Fibroblast of the conjunctiva (primary cell): ENCODE measurements at regions not wholly inside any gene's neighbourhood (a gene's known extent, or its start where the extent isn't known, plus 50 kb on each side); places are given as distances from the start of the nearest gene placed in this dataset.
"Not testable (repeated sequence)": the region's sequence is repeated elsewhere in the genome, so short reads cannot be mapped to it uniquely, and the experiment has no call there.

ENCODE experiments used
- DNase-seq: peaks from one replicate; pipeline ENCODE4 v3.0.0-alpha.2; 2010; ENCODE audit warnings: low read depth

GRCh38 chr6:74408844-74409243 is 712.8 kb downstream of the CD109 start:
- DNase-seq, result no peak

GRCh38 chr6:74404366-74404765 is 708.4 kb downstream of the CD109 start:
- DNase-seq, result no peak

GRCh38 chr6:74402781-74403180 is 706.8 kb downstream of the CD109 start:
- DNase-seq, result no peak

- not testable (repeated sequence) for DNase-seq
Measured at GRCh38 chr6:74378437-74378836, 682.4 kb downstream of the CD109 start.

- peak; percentile 32 for DNase-seq
Measured at GRCh38 chr6:74369556-74369993, 673.6 kb downstream of the CD109 start.

- no peak for DNase-seq
Measured at GRCh38 chr6:74368746-74369145, 672.7 kb downstream of the CD109 start.

GRCh38 chr6:74366634-74367033 is 670.6 kb downstream of the CD109 start:
- no peak for DNase-seq

GRCh38 chr6:74362391-74362790 is 666.4 kb downstream of the CD109 start:
- DNase-seq, result no peak

GRCh38 chr6:74357321-74357720 is 661.3 kb downstream of the CD109 start:
- no peak for DNase-seq

- DNase-seq, result no peak
Measured at GRCh38 chr6:74356391-74356790, 660.4 kb downstream of the CD109 start.

GRCh38 chr6:74346936-74347535 is 651.0 kb downstream of the CD109 start:
- DNase-seq, result no peak

- no peak for DNase-seq
Measured at GRCh38 chr6:74343804-74344203, 647.8 kb downstream of the CD109 start.

- DNase-seq, result not testable (repeated sequence)
Measured at GRCh38 chr6:74343321-74343720, 647.3 kb downstream of the CD109 start.

GRCh38 chr6:74334722-74335121 is 638.7 kb downstream of the CD109 start:
- no peak for DNase-seq

GRCh38 chr6:74333406-74333805 is 637.4 kb downstream of the CD109 start:
- no peak for DNase-seq

- DNase-seq, result no peak
Measured at GRCh38 chr6:74320715-74321114, 624.7 kb downstream of the CD109 start.

- DNase-seq, result no peak
Measured at GRCh38 chr6:74320074-74320473, 624.1 kb downstream of the CD109 start.

GRCh38 chr6:74319292-74319691 is 623.3 kb downstream of the CD109 start:
- DNase-seq, result no peak

GRCh38 chr6:74318738-74319137 is 622.7 kb downstream of the CD109 start:
- no peak for DNase-seq

- no peak for DNase-seq
Measured at GRCh38 chr6:74312081-74312480, 616.1 kb downstream of the CD109 start.

GRCh38 chr6:74311431-74311830 is 615.4 kb downstream of the CD109 start:
- DNase-seq, result no peak

GRCh38 chr6:74289884-74290283 is 593.9 kb downstream of the CD109 start:
- peak; percentile 22 for DNase-seq

- no peak for DNase-seq
Measured at GRCh38 chr6:74287932-74288331, 591.9 kb downstream of the CD109 start.

- DNase-seq, result no peak
Measured at GRCh38 chr6:74287441-74287840, 591.4 kb downstream of the CD109 start.

GRCh38 chr6:74284284-74284683 is 588.3 kb downstream of the CD109 start:
- no peak for DNase-seq
